Stomach (tissue), 4 donors: ENCODE measurements at regions not wholly inside any gene's neighbourhood (a gene's known extent, or its start where the extent isn't known, plus 50 kb on each side); places are given as distances from the start of the nearest gene placed in this dataset.

Source experiments
- EP300 ChIP-seq: sonication (generic); formaldehyde crosslinking; IDR thresholded peaks from one replicate; pipeline ENCODE4 v1.6.1; 2017; ENCODE audit warnings: antibody characterized with exemption
- POLR2AphosphoS5 ChIP-seq, 3 donors: sonication (generic); formaldehyde crosslinking; IDR thresholded peaks; one replicate each; pipeline ENCODE4 v1.6.1; 2016; ENCODE audit warnings: antibody characterized with exemption in 3 of 3

DNA sequence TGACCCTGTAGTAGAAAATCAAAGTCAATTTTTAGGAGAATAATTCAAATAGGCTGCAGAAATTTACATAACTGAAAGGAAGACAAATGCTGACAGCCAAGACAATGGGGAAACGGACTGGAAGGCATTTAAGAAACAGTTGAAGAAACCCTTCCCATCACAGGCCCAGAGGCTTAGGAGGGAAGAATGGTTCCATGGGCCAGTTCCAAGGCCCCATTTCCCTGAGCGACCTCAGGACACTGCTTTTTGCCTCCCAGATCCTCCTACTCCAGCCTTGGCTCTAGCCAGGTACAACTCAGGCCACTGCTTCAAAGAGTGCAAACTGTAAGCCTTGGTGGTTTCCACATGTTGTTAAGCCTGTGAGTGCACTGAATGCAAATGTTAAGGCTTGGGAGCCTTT lies 184.1 kb upstream of the SGCD start:
- TF ChIP-seq EP300 (no peak), POLR2AphosphoS5 (IDR thresholded peaks at IDR 0.05) (no peak)
